Kidney (tissue), 13 donors: ENCODE measurements at regions not wholly inside any gene's neighbourhood (a gene's known extent, or its start where the extent isn't known, plus 50 kb on each side); places are given as distances from the start of the nearest gene placed in this dataset.

Source experiments
- DNase-seq, 5 donors: peaks; one replicate each; pipeline ENCODE4 v3.0.0-alpha.2; 2013 to 2020
- FAIRE-seq: peaks from 2 replicates; lab custom pipeline; 2012; peaks lifted over from hg19 to GRCh38; lab: Jason Lieb, UNC
- H3K27ac ChIP-seq, 2 donors: one replicate each; pipeline ENCODE4 v1.7.0; 2013; ENCODE audit warnings: low read depth in 2 of 2, low read length in 2 of 2, inconsistent platforms in 1 of 2
- H3K27me3 ChIP-seq: one replicate; pipeline ENCODE4 v1.7.1; 2013; ENCODE audit warnings: low read length, inconsistent platforms; ENCODE audit not compliant: control insufficient read depth, insufficient read depth
- H3K36me3 ChIP-seq, 3 donors: one replicate each; pipeline versions ENCODE4 v1.7.0 to v1.7.1; 2013; ENCODE audit warnings: low read length in 3 of 3, control low read depth in 1 of 3, inconsistent platforms in 1 of 3; ENCODE audit not compliant: insufficient read depth in 3 of 3, control insufficient read depth in 2 of 3
- H3K4me1 ChIP-seq, 3 donors: one replicate each; pipeline versions ENCODE4 v1.7.0 to v1.7.1; 2013; ENCODE audit warnings: low read length in 3 of 3, inconsistent platforms in 1 of 3, low read depth in 1 of 3; ENCODE audit not compliant: control insufficient read depth in 2 of 3, insufficient read depth in 2 of 3
- H3K4me3 ChIP-seq, 3 donors: one replicate each; pipeline versions ENCODE4 v1.7.0 to v1.8.1; 2013; ENCODE audit warnings: low read length in 3 of 3, control low read depth in 1 of 3, inconsistent platforms in 1 of 3
- H3K9ac ChIP-seq, 3 donors: one replicate each; pipeline versions ENCODE4 v1.7.0 to v1.7.1; 2013; ENCODE audit warnings: low read length in 3 of 3, control low read depth in 1 of 3, inconsistent platforms in 1 of 3
- H3K9me3 ChIP-seq, 3 donors: one replicate each; pipeline versions ENCODE4 v1.7.0 to v1.7.1; 2013; ENCODE audit warnings: low read length in 3 of 3, control low read depth in 1 of 3, inconsistent platforms in 1 of 3; ENCODE audit not compliant: control insufficient read depth in 2 of 3, insufficient read depth in 1 of 3
- CTCF ChIP-seq: IDR thresholded peaks from 3 replicates; pipeline ENCODE4 v1.5.1; 2012; ENCODE audit warnings: mild to moderate bottlenecking, moderate library complexity, borderline replicate concordance; ENCODE audit not compliant: insufficient read depth; ENCODE audit errors: extremely low read depth
- intact Hi-C: fragments of 100-400 bp; cut with DNase I; formaldehyde crosslinking; loops from one replicate; pipeline ENCODE4 v1.11.1; 2022
- donor health status: control.
- donor health status: control.
- donor health status: control.
- donor health status: control.
- donor health status: control.
- donor health status: DM: yes; HTN: yes; CAD: no.
- donor health status: Normal renal cell carcinoma (clear cell type).

GRCh38 chr22:47367993-47368945 is 605.8 kb downstream of the TBC1D22A start:
- Histone ChIP-seq H3K4me1 (no peaks in the 10 kb centered on the region), H3K27ac (no peak overlapping the region), H3K27me3 (no peaks in the 10 kb centered on the region), H3K36me3 (no peaks in the 10 kb centered on the region), H3K9ac (no peak overlapping the region), H3K9me3 (peaks cover 0 to 3% (median 0%) of the 10 kb centered on the region in 3 donors), H3K4me3 (no peak overlapping the region)
- no peak for TF ChIP-seq CTCF
- FAIRE-seq (no peak), DNase-seq (peak in 1 of 5 donors; percentile 16)
- intact Hi-C loops: no loop called here

- H3K4me1 ChIP-seq: no peaks in the 10 kb centered on the region
- DNase-seq: peak in 1 of 5 donors; percentile 4
Observed at GRCh38 chr22:47367107-47367690, 604.7 kb downstream of the TBC1D22A start.

GRCh38 chr22:47366026-47366767 is 603.7 kb downstream of the TBC1D22A start:
- H3K4me3 ChIP-seq: no peak overlapping the region
- H3K27ac ChIP-seq: no peak overlapping the region
- peak in 1 of 5 donors; percentile 15 for DNase-seq
- TF ChIP-seq CTCF: no peak
- FAIRE-seq: no peak
- H3K9me3 ChIP-seq: peaks cover 0 to 5% (median 0%) of the 10 kb centered on the region in 3 donors
- intact Hi-C loops: no loop called here
- no peak overlapping the region for H3K9ac ChIP-seq
- no peaks in the 10 kb centered on the region for H3K4me1 ChIP-seq
- H3K27me3 ChIP-seq: no peaks in the 10 kb centered on the region
- H3K36me3 ChIP-seq: no peaks in the 10 kb centered on the region

More at GRCh38 chr22:47367107-47367690, 604.7 kb downstream of the TBC1D22A start:
- no peak overlapping the region for H3K27ac ChIP-seq
- FAIRE-seq: no peak
- intact Hi-C loops: no loop called here
- no peaks in the 10 kb centered on the region for H3K36me3 ChIP-seq
- TF ChIP-seq CTCF: no peak
- H3K9me3 ChIP-seq: peaks cover 0 to 3% (median 0%) of the 10 kb centered on the region in 3 donors
- H3K27me3 ChIP-seq: no peaks in the 10 kb centered on the region
- no peak overlapping the region for H3K9ac ChIP-seq
- H3K4me3 ChIP-seq: no peak overlapping the region
